HEK293 (cell line): ENCODE measurements at regions not wholly inside any gene's neighbourhood (a gene's known extent, or its start where the extent isn't known, plus 50 kb on each side); places are given as distances from the start of the nearest gene placed in this dataset.

Experiments
- AEBP2 ChIP-seq: fragments of 450-650 bp; formaldehyde crosslinking; IDR thresholded peaks from 2 replicates; pipeline ENCODE4 v1.5.1; 2016; ENCODE audit warnings: missing biosample characterization, missing genetic modification characterization, borderline replicate concordance
- KLF9 ChIP-seq: fragments of 450-650 bp; formaldehyde crosslinking; IDR thresholded peaks from 2 replicates; pipeline ENCODE4 v1.5.1; 2016; ENCODE audit warnings: missing biosample characterization, missing genetic modification characterization, low read depth
- PATZ1 ChIP-seq: fragments of 450-650 bp; formaldehyde crosslinking; IDR thresholded peaks from 2 replicates; pipeline ENCODE4 v1.5.1; 2016; ENCODE audit warnings: missing biosample characterization, missing genetic modification characterization
- PRDM1 ChIP-seq: fragments of 450-650 bp; formaldehyde crosslinking; IDR thresholded peaks from 2 replicates; pipeline ENCODE4; 2016; ENCODE audit warnings: missing biosample characterization, missing genetic modification characterization
- TRIM28 ChIP-seq: IDR thresholded peaks from 2 replicates; pipeline ENCODE4 v1.6.1; 2011; ENCODE audit warnings: low read length, control low read depth, borderline replicate concordance
- ZBTB17 ChIP-seq: fragments of 450-650 bp; formaldehyde crosslinking; IDR thresholded peaks from 2 replicates; pipeline ENCODE4 v1.5.1; 2016; ENCODE audit warnings: missing biosample characterization, missing genetic modification characterization
- ZBTB49 ChIP-seq: fragments of 450-650 bp; formaldehyde crosslinking; IDR thresholded peaks from 2 replicates; pipeline ENCODE4 v1.5.1; 2016; ENCODE audit warnings: missing biosample characterization, missing genetic modification characterization, low read depth
- ZNF26 ChIP-seq: fragments of 450-650 bp; formaldehyde crosslinking; IDR thresholded peaks from 2 replicates; pipeline ENCODE4 v1.5.1; 2016; ENCODE audit warnings: missing biosample characterization, missing genetic modification characterization
- ZNF274 ChIP-seq, 2 experiments: fragments of 200-500 bp in 1 of 2; fragments of 450-650 bp in 1 of 2; sonication (Bioruptor generic) in 1 of 2; formaldehyde crosslinking in 1 of 2; IDR thresholded peaks; 2 replicates each; pipeline versions ENCODE4 v1.5.1 to v1.6.1; 2014 to 2016; ENCODE audit warnings: borderline replicate concordance in 1 of 2, inconsistent platforms in 1 of 2, low read length in 1 of 2, missing biosample characterization in 1 of 2, missing genetic modification characterization in 1 of 2
- ZNF280D ChIP-seq: fragments of 450-650 bp; formaldehyde crosslinking; IDR thresholded peaks from 2 replicates; pipeline ENCODE4 v1.5.1; 2016; ENCODE audit warnings: missing biosample characterization, missing genetic modification characterization
- ZNF292 ChIP-seq: fragments of 450-650 bp; formaldehyde crosslinking; IDR thresholded peaks from 2 replicates; pipeline ENCODE4 v1.5.1; 2016; ENCODE audit warnings: low read depth, missing biosample characterization, missing genetic modification characterization, borderline replicate concordance
- ZNF341 ChIP-seq: fragments of 450-650 bp; formaldehyde crosslinking; IDR thresholded peaks from 2 replicates; pipeline ENCODE4; 2016; ENCODE audit warnings: low read depth, missing biosample characterization, missing genetic modification characterization
- ZNF449 ChIP-seq: fragments of 450-650 bp; formaldehyde crosslinking; IDR thresholded peaks from 2 replicates; pipeline ENCODE4 v1.5.1; 2017; ENCODE audit warnings: missing biosample characterization, mild to moderate bottlenecking, missing genetic modification characterization, moderate library complexity
- ZNF513 ChIP-seq: fragments of 450-650 bp; IDR thresholded peaks from 2 replicates; pipeline ENCODE4 v1.5.1; 2018; ENCODE audit warnings: missing biosample characterization, missing genetic modification characterization
- ZNF558 ChIP-seq: fragments of 450-650 bp; formaldehyde crosslinking; IDR thresholded peaks from 2 replicates; pipeline ENCODE4 v1.5.1; 2016; ENCODE audit warnings: missing biosample characterization, missing genetic modification characterization
- ZNF561 ChIP-seq: fragments of 450-650 bp; IDR thresholded peaks from 2 replicates; pipeline ENCODE4 v1.5.1; 2018; ENCODE audit warnings: missing biosample characterization, missing genetic modification characterization, borderline replicate concordance
- ZNF791 ChIP-seq: fragments of 450-650 bp; formaldehyde crosslinking; IDR thresholded peaks from 2 replicates; pipeline ENCODE4 v1.5.1; 2016; ENCODE audit warnings: missing biosample characterization, missing genetic modification characterization
- ZSCAN16 ChIP-seq: fragments of 450-650 bp; formaldehyde crosslinking; IDR thresholded peaks from 2 replicates; pipeline ENCODE4 v1.5.1; 2016; ENCODE audit warnings: missing biosample characterization, missing genetic modification characterization
- ZSCAN30 ChIP-seq: fragments of 450-650 bp; IDR thresholded peaks from 2 replicates; pipeline ENCODE4 v1.5.1; 2018; ENCODE audit warnings: missing biosample characterization, mild to moderate bottlenecking, missing genetic modification characterization, moderate library complexity
- ZSCAN5A ChIP-seq: fragments of 450-650 bp; formaldehyde crosslinking; IDR thresholded peaks from 2 replicates; pipeline ENCODE4 v1.5.1; 2016; ENCODE audit warnings: missing biosample characterization, missing genetic modification characterization

GRCh38 chr12:124506145-124506831 lies 61.1 kb downstream of the NCOR2 start (continued):
- TF ChIP-seq ZNF274 (IDR thresholded peaks at IDR 0.05; ENCODE audit: low read length) (no peak), ZNF274 (tag by site-specific recombination; IDR thresholded peaks at IDR 0.05; ENCODE audit: borderline replicate concordance) (no peak), ZSCAN30 (tag by site-specific recombination) (no peak), AEBP2 (no peak), ZNF791 (no peak), ZNF280D (tag by site-specific recombination) (no peak), ZNF292 (tag by site-specific recombination) (no peak), PRDM1 (tag by site-specific recombination) (no peak), ZBTB17 (tag by site-specific recombination) (no peak; the same call in none of the 2 replicates), ZSCAN16 (tag by site-specific recombination) (no peak), ZNF561 (tag by site-specific recombination) (peak; percentile 61; the same call in 1 of the 2 replicates), ZNF513 (tag by site-specific recombination) (peak; percentile 53), ZBTB49 (tag by site-specific recombination) (no peak), PATZ1 (tag by site-specific recombination) (peak; percentile 76), ZNF558 (tag by site-specific recombination) (peak; percentile 14; the same call in 1 of the 2 replicates), KLF9 (tag by site-specific recombination) (no peak), TRIM28 (no peak), ZSCAN5A (tag by site-specific recombination) (no peak), ZNF341 (tag by site-specific recombination) (no peak), ZNF26 (no peak), ZNF449 (tag by site-specific recombination) (0 out of 2 replicates have a peak, but pooled peaks have one; percentile 32)
